Jurkat, Clone E6-1 (cell line): ENCODE measurements at regions not wholly inside any gene's neighbourhood (a gene's known extent, or its start where the extent isn't known, plus 50 kb on each side); places are given as distances from the start of the nearest gene placed in this dataset.
"Not testable (repeated sequence)": the region's sequence is repeated elsewhere in the genome, so short reads cannot be mapped to it uniquely, and the experiment has no call there.

Experiments
- DNase-seq: peaks from one replicate; pipeline ENCODE4 v3.0.0-alpha.2; 2011; ENCODE audit warnings: low read depth, low spot score
- H3K4me3 ChIP-seq: 2 replicates; pipeline ENCODE4 v1.5.1; 2011; ENCODE audit warnings: mild to moderate bottlenecking, low read length, control low read depth, moderate library complexity

DNA sequence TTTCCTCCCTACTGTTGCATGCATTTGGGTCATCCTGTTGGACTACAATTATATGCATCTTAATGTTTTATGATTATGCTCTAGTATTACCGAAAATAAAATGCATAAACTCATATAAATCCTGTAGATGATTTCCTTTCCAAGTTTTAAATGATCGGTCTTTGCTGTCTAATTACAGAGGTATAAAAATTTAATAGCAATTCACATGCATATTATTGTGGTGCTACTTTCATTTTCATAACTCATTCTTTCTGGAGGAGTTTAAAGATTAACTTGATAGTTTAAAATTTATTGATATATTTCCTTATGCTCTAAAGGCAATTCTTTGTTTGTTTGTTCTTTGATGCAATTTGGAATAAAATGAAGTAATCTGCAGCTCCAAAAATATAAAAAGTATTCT, 1475.1 kb downstream of the MAT2B start:
- H3K4me3 ChIP-seq: no peak overlapping the region
- DNase-seq: no peak

DNA sequence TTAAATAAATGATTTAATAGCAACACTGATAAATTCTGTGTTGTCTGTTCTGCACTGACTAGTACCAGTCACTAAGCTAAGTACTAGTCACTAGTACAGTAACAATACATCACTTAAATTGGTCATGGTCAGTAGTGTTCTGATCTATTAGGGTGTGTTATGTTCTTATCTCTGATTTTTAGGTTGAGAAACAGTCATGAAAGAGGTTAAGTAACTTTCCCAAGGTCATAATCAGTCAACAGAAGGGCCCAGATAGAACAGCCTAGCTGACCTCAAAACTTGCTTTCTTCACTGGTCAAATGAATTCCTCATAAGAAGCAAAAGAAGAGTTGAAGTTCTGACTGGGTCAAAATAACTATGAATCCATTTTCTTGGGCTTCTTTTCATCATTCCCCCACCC, 1492.7 kb downstream of the MAT2B start:
- H3K4me3 ChIP-seq: no peak overlapping the region
- no peak for DNase-seq

DNA sequence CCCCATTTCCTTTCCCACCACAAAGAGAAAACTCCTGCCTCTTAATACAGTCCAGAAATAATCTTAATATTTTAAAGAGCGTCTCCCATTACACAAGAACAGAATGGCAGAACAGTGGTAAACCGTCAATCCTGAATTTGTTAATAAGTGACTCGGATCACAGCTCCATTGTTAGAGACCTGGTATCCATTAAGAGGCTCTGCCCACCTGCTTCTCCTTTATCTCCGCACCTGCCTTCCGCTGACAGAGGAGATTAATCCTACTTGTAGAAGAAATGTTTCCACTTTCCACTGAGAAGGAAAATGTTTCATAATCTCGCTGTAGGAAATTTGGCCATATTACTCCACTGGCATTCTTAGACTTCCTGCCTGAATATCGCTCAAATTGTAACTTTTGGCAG, 1493.2 kb downstream of the MAT2B start:
- no peak for DNase-seq

DNA sequence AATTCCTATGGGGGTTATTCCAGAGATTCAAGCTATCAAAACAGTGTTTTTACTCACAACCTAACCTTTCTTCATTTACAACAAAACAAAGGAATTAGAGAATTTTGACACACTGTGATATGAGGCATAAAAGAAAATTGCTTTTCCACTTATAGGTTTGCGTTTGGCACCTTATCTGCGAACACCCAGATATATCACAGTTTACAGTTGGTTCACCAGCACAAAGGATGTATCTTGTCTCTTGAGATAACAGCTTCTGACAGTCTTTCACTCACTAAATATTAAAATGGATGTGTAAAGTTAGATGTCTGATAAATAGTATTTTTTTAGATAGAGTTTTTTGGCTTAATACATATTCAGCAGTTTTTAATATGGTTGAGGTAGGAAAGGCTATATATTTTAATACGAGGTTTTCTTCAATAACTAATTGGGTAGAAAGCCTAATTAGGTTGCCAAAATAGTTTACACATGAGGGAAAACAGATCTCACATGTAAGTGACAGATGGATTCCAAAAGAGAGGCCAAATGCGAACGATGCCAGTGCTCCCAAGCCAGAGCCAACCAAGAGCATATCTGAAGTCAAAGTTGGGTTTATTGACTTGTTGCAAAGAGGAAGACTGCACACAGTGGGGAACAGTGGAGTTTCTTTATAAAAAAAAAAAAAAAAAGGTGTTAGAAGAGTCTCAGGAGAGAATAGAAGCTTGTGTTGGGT, 1495.2 kb downstream of the MAT2B start:
- DNase-seq: no peak
- H3K4me3 ChIP-seq: no peak overlapping the region

More for the DNA sequence above, 1493.2 kb downstream of the MAT2B start:
- no peak overlapping the region for H3K4me3 ChIP-seq

DNA sequence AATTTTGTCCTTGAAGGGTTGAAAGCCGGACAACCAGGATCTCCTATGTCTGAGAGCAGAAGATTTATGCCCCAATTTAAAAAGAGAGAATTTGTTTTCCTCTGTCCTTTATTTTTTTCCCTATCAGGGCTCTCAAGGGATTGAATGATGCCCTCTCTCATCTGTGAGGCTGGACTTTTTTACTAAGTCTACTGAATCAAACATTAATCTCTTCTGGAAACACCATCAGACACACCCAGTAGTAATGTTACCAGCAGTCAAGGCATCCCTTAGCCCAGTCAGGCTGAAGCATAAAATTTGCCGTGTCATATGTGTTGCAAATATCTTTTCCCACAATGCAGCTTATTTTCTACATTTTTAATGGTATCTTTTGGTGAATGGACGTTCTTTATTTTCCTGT, 1497.9 kb downstream of the MAT2B start:
- no peak for DNase-seq
- no peak overlapping the region for H3K4me3 ChIP-seq

DNA sequence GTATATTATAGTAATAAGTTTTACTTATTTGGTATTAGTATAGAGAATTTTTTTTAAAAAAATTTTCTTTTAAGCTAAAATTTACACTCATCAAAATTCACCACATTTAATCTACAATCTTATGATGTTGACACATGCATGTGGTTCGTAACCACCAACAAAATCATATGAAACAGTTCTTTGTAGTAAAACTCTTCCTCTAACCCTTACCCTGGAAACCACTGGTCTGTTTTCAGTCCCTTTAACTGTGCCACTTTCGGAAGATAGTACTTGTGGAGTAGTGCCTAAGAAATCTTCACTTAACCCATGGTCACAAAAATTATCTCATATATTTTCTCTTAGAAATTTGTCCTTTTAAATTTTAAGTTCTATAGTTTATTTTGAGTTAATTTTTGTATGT, 1498.8 kb downstream of the MAT2B start:
- DNase-seq: no peak
- no peak overlapping the region for H3K4me3 ChIP-seq

DNA sequence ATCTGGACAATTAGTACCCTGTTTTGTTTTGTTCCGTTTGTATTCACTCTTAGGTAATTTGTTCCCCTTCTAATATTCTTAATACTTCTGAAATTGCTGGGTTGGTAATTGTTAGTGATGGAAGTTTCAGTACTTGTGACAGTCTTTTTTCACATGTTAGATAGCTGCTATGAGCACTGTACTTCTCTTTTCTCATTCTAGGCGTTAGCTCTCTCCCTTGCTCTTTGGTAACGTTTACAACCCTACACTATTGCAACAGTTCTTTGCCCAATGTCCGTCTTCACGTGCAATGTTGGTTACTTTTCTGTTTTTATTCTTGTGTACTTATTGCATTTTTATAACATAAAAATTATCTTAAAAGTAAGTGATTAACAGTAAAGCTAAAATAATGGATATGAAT, 1509.0 kb downstream of the MAT2B start:
- no peak for DNase-seq
- no peak overlapping the region for H3K4me3 ChIP-seq

DNA sequence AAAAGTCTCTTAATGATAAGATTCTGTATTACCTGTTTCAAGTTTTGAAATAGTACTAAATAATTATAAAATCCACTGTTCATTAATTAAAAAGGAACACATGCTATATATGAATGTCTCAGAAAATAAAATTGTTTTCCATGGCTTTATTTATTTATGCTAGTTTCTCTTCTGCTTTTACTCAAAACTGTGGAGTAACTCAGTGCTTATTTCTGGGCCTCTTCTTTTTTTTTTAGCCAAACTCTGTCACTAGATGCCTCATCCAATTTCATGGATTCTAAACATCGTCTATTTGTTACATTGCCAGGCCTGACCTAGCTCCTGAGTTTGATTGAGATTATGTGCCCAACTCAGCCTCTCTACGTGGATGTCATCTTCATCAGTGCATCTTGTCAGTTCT, 1509.7 kb downstream of the MAT2B start:
- no peak for DNase-seq
- H3K4me3 ChIP-seq: no peak overlapping the region

DNA sequence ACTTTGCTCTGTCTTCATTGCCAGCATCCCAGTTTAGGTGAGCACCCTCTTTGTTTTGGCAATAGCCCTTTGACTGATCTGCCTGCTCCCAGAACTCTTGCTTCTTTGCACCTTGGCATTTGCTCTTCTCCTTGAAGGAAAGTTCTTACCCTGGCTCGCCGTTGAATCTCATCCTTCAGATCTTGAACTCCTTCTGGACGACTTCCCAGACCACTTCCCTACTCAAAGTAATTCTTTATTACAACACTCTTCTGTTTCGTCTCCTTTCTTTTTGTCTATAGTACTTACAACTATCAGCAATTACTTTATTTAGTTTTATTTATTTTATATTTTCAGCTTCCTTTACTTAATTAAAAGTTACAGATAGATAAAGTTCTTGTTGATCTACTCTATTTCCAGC, 1510.1 kb downstream of the MAT2B start:
- H3K4me3 ChIP-seq: no peak overlapping the region
- no peak for DNase-seq

DNA sequence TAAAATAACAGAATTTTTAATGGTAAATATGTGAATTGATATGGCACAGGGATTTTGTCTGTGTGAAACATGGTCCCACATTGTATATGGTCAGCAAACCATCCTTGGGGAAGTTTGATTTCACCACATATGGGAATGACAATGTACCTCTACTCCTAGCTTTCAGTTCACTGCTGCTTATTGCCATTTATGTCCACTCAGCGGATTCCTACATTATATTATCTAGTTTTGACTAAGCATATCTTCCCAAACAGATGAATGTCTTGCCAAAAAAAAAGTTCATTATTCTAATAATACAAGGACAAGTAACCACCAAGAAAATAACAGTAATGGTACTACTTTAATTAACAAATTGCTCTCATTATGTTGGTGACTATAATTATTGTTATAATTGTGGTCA, 1521.6 kb downstream of the MAT2B start:
- no peak overlapping the region for H3K4me3 ChIP-seq
- DNase-seq: no peak

DNA sequence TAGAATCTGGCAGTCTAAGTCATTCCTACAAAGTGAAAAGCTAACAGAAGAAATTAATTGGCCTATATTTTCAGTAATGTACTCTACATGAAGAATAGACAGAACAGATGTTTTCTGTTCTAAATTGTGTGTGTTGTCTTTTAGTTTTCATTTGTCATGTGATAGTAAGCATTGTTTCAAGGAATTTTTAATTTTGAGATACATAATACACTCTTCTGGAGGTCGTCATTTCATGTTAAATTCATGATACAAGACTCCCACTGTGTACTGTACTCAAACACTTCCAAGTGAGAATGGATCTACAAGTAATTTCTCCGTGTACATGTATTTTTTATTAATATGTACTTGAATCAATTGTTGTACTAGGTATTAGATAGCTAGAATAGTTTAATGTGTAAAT, 1522.9 kb downstream of the MAT2B start:
- no peak overlapping the region for H3K4me3 ChIP-seq
- DNase-seq: no peak

DNA sequence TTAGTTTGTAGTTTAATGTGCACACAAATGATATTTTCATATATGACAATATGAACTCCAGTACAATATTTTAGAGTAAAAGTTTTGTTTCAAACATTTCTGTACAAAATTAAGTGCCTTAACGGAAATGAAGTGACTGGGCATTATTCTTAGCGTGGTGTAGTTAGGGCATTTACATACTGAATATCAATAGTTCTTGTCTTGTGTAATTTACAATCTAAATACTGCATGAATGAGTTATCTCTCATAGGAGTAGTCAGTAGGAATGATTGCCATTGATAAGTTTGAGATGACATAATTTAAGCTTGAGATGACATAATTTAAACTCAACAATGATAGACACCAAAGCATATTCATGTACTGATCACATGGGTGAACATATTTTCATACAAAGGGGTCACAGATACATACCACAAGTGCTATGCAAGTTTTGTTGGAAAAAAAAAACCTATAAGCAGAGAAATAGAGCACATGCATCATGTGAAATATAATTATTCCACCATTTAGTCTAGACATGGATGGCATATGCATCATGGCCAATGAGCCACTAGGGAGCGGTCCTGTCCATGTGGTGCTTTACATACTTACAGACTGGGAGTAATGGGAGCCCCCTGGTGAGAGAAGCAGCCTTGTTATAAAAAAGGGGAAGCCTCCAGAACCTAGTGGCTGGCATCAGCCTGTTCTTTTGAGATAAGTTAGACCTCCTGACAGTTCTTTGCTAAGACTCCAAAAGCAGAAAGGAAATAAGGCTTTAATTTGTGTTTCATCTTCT, 1523.9 kb downstream of the MAT2B start:
- no peak overlapping the region for H3K4me3 ChIP-seq
- peak; percentile 70 for DNase-seq

DNA sequence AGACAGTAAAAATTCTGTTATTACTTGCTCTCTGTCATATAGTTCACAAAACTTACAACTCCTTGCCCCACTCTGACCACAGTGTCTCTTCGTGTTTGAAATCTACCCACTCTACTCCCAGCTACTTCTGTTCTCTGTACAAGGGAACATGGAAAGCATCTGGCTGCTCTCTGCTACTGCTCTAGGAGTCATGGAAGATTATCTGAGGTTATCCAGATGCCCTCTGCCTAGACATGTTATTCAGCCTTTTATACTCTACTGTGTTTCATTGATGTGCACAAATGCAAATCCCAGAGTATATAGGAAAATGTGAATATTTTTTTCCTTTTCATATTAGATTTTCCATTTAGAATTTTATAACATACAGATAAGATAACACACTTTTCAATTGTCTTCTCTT, 1525.6 kb downstream of the MAT2B start:
- DNase-seq: no peak
- no peak overlapping the region for H3K4me3 ChIP-seq

DNA sequence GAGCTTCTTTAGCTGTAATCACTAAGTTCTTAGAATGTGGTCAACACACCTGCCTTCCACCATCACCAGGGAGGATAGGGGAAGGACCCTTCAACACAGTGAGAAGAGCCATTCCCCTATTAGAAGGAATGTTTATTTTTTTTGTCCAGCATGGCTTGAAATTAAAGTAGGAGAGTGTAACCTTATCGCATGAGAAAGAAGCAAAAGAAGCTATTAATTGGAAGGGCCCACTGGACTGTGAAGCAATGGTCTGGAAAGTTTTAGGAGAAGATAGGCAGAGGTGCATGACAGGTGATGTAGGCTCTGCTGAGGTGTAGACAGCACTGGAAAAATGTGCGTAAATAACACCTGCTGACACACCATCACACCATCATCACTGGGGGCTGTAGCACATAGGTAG, 1526.0 kb downstream of the MAT2B start:
- H3K4me3 ChIP-seq: no peak overlapping the region
- DNase-seq: no peak

DNA sequence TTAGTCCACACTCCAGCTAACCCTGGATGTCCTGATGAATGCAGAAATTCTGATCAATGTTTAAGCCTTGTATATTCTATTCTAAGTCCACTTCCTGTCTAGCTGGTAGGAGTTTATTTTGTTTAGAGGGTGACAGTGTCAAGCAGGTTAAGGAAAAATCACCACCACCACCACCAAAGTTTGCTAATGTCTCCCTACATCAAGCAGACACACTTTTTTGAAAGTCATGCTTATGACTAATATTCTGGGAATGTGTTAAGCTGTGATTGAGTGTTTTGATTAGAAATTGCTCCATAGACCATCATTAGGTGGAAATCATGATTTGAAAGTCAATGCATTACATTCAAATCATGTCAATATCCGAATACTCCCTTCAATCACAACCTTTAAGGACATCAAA, 1530.1 kb downstream of the MAT2B start:
- no peak overlapping the region for H3K4me3 ChIP-seq
- no peak for DNase-seq

DNA sequence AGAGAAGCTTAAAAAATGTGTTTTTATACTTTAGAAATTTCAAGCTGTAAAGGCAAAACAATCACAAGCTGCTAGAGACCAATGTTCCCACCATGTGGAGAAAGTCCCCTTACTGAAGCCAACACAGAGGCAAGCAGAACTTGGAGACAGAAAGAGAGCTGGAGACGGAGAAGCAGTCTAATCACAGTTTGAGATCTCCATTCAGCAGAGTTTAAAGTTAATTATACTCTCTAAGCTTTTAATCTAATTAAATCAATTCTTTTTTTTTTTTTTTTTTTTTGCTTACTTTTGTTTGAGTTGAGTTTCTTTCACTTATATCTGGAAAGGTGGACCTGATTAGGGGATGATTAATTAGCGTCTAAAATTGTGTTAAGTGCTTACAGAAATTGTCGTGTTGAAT, 1534.3 kb downstream of the MAT2B start:
- no peak overlapping the region for H3K4me3 ChIP-seq
- no peak for DNase-seq

DNA sequence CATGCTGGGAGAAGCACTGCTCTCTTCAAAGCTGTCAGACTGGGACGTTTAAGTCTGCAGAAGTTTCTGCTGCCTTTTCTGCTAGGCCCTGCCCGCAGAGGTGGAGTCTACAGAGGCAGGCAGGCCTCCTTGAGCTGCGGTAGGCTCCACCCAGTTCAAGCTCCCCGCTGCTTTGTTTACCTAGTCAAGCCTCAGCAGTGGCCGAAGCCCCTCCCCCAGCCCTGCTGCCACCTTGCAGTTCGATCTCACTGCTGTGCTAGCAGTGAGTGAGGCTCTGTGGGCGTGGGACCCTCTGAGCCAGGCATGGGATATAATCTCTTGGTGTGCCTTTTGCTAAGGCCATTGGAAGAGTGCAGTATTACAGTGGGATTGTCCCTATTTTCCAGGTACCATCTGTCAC, 1540.5 kb downstream of the MAT2B start:
- DNase-seq, H3K4me3 ChIP-seq: not testable (repeated sequence)

DNA sequence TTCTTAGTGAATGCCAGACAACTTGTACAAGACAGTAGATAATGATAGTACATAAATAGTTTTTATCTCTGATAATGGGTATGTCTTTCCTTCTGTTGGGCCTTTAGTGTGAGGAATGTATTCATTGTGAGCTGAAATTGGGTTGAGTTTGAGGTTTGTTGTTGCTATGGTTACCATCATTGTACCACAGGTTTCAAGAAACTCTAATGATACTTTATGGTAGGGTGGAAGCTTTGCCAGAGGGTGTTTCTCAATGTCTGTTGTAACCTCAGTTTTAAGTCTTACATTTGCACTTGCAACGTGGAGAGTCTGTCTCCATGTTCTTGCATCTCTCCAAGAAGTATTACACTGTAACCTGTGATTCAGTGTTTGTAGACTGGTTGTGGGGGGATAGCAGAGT, 1550.1 kb downstream of the MAT2B start:
- DNase-seq: peak; percentile 66
- no peak overlapping the region for H3K4me3 ChIP-seq

DNA sequence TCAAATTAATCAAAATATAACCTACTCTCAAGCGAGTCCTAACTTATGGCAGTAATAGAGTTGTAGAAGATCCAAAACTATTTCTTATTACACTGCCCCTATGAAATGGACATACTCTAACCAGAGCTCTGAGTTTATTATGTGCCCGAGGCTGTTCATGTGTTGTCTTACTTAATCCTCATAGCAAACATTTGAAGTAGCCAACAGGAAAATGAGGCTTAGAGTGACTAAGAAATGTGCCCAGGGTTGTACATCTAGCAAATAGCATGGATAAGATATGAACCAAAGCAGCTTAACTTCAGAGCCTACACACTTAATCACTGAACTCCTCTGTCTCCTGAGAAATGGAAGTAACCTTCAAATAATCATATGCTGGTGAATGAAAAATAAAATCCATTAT, 1551.7 kb downstream of the MAT2B start:
- no peak for DNase-seq
- H3K4me3 ChIP-seq: no peak overlapping the region

DNA sequence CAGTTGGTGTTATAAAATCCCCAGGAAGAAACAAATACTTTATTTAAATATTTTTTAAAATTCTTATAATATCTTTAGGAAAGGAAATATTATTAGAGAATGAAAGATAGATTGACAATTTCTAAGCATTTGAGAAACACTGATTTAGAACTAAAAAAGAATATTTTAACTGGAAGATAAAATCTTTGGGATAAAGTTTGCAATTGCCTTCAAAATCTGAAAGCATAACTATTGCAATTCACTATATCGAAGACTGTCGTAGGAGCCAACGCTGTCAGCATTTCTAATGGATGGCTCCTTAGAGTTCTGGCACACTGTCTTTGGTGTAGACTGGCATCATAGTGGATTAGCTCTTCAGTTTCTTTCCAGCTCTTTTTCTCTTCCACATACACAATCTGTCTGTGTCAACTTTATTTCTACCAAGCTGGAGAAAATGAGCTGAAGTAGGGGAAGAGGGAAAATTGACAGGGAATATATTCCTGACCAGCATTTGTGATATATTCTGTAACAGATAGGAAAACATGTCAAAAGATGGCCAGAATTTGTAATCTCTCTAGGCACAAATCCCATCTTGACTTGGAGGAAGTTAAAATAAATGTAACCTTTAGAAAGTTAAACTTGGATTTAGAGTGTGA, 1561.4 kb downstream of the MAT2B start:
- DNase-seq: no peak
- H3K4me3 ChIP-seq: no peak overlapping the region
